HG02840 (cell line): ENCODE measurements at regions not wholly inside any gene's neighbourhood (a gene's known extent, or its start where the extent isn't known, plus 50 kb on each side); places are given as distances from the start of the nearest gene placed in this dataset.
"Not testable (repeated sequence)": the region's sequence is repeated elsewhere in the genome, so short reads cannot be mapped to it uniquely, and the experiment has no call there.

ENCODE experiments used
- ATAC-seq: cut with Tn5 transposase; IDR thresholded peaks from one replicate; pipeline ENCODE4 v1.9.1; 2021; ENCODE audit warnings: mild to moderate bottlenecking, moderate library complexity, moderate number of reproducible peaks; ENCODE audit not compliant: unreplicated experiment, low FRiP score

- no peak for ATAC-seq
Measured at GRCh38 chr20:53734006-53734688, 140.5 kb upstream of the ZNF217 start.

GRCh38 chr20:53731595-53731994, 138.0 kb upstream of the ZNF217 start:
- no peak for ATAC-seq

GRCh38 chr20:53728359-53728758, 134.7 kb upstream of the ZNF217 start:
- ATAC-seq = no peak

GRCh38 chr20:53727239-53727638, 133.6 kb upstream of the ZNF217 start:
- not testable (repeated sequence) for ATAC-seq

GRCh38 chr20:53725575-53725970, 131.9 kb upstream of the ZNF217 start:
- ATAC-seq = no peak

GRCh38 chr20:53723621-53724020, 130.0 kb upstream of the ZNF217 start:
- no peak for ATAC-seq

GRCh38 chr20:53723045-53723444, 129.4 kb upstream of the ZNF217 start:
- ATAC-seq = no peak

- no peak for ATAC-seq
Measured at GRCh38 chr20:53722515-53723036, 128.9 kb upstream of the ZNF217 start.

- not testable (repeated sequence) for ATAC-seq
Measured at GRCh38 chr20:53721445-53721963, 127.9 kb upstream of the ZNF217 start.

GRCh38 chr20:53719171-53719803, 125.6 kb upstream of the ZNF217 start:
- ATAC-seq = not testable (repeated sequence)

GRCh38 chr20:53718142-53719021, 124.7 kb upstream of the ZNF217 start:
- no peak for ATAC-seq

GRCh38 chr20:53716395-53716794, 122.8 kb upstream of the ZNF217 start:
- no peak for ATAC-seq

- no peak for ATAC-seq
Measured at GRCh38 chr20:53714524-53714923, 120.9 kb upstream of the ZNF217 start.

GRCh38 chr20:53713328-53714056, 119.9 kb upstream of the ZNF217 start:
- no peak for ATAC-seq

GRCh38 chr20:53712212-53712977, 118.8 kb upstream of the ZNF217 start:
- no peak for ATAC-seq

- ATAC-seq = no peak
Measured at GRCh38 chr20:53711333-53712211, 117.9 kb upstream of the ZNF217 start.

GRCh38 chr20:53708129-53708968, 114.7 kb upstream of the ZNF217 start:
- ATAC-seq = no peak
